ENCODE measurements at regions not wholly inside any gene's neighbourhood (a gene's known extent, or its start where the extent isn't known, plus 50 kb on each side); places are given as distances from the start of the nearest gene placed in this dataset.

GRCh38 chr10:105952153-105952552, 1212.4 kb downstream of the SORCS1 start:
- intact Hi-C loops (cut with DNase I; ENCODE audit: low total_unique reads) = no loop called here
- no peaks in the 10 kb centered on the region for H3K9me3 ChIP-seq
- H3K27ac ChIP-seq = peak overlapping the region in 3 of 5 donors; percentile 9 to 75 (median 41)
- no peak overlapping the region for H3K4me3 ChIP-seq
- no peaks in the 10 kb centered on the region for H3K36me3 ChIP-seq
- H3K27me3 ChIP-seq = no peaks in the 10 kb centered on the region
- TF ChIP-seq POLR2A (IDR thresholded peaks at IDR 0.05) = no peak
- TF ChIP-seq EP300 (IDR thresholded peaks at IDR 0.05) = no peak
- no peak for TF ChIP-seq CTCF (IDR thresholded peaks at IDR 0.05)
- TF ChIP-seq POLR2AphosphoS5 (IDR thresholded peaks at IDR 0.05) = peak in 1 of 3 donors; percentile 49
- DNase-seq = peak; percentile 27 to 82
- WGBS, 5 donors = 2 to 8% (median 3%) methylated on average over 3 of the region's 3 CpGs
- peaks cover 0 to 23% (median 0%) of the 10 kb centered on the region in 4 donors for H3K4me1 ChIP-seq

GRCh38 chr10:105950410-105950809, 1214.1 kb downstream of the SORCS1 start:
- peak overlapping the region in 1 of 5 donors; percentile 75 for H3K27ac ChIP-seq
- H3K36me3 ChIP-seq = no peaks in the 10 kb centered on the region
- H3K4me1 ChIP-seq = peaks cover 0 to 23% (median 0%) of the 10 kb centered on the region in 4 donors
- peak; percentile 54 to 79 for DNase-seq
- TF ChIP-seq CTCF (IDR thresholded peaks at IDR 0.05) (peak in 5 of 7 experiments; percentile 42 to 74 (median 62)), POLR2AphosphoS5 (IDR thresholded peaks at IDR 0.05) (no peak)
- 42 to 55% (median 48%) methylated on average over 2 of the region's 2 CpGs for WGBS, 5 donors
- H3K9me3 ChIP-seq = no peaks in the 10 kb centered on the region
- no peaks in the 10 kb centered on the region for H3K27me3 ChIP-seq
- intact Hi-C loops (cut with DNase I; ENCODE audit: low total_unique reads) = no loop called here
- H3K4me3 ChIP-seq = no peak overlapping the region

GRCh38 chr10:105949721-105950120, 1214.8 kb downstream of the SORCS1 start:
- intact Hi-C loops (cut with DNase I; ENCODE audit: low total_unique reads) = no loop called here
- H3K9me3 ChIP-seq = no peaks in the 10 kb centered on the region
- peaks cover 0 to 23% (median 0%) of the 10 kb centered on the region in 4 donors for H3K4me1 ChIP-seq
- TF ChIP-seq POLR2AphosphoS5 (IDR thresholded peaks at IDR 0.05) = no peak
- no peak for TF ChIP-seq POLR2A (IDR thresholded peaks at IDR 0.05)
- TF ChIP-seq CTCF (IDR thresholded peaks at IDR 0.05) = no peak
- no peak for TF ChIP-seq EP300 (IDR thresholded peaks at IDR 0.05)
- H3K27ac ChIP-seq = no peak overlapping the region
- no peak overlapping the region for H3K4me3 ChIP-seq
- no peaks in the 10 kb centered on the region for H3K36me3 ChIP-seq
- peak in 1 of 2 donors; percentile 71 for DNase-seq
- 23 to 48% (median 42%) methylated on average over 2 of the region's 2 CpGs for WGBS, 5 donors
- no peaks in the 10 kb centered on the region for H3K27me3 ChIP-seq

GRCh38 chr10:105925045-105925785, 1239.3 kb downstream of the SORCS1 start:
- Histone ChIP-seq H3K4me1 (no peaks in the 10 kb centered on the region), H3K27ac (no peak overlapping the region), H3K9me3 (peaks cover 0 to 13% (median 0%) of the 10 kb centered on the region in 4 donors), H3K27me3 (no peaks in the 10 kb centered on the region), H3K36me3 (no peaks in the 10 kb centered on the region), H3K4me3 (no peak overlapping the region)
- peak in 1 of 2 donors; percentile 8 for DNase-seq
- WGBS, 5 donors = 66 to 79% (median 70%) methylated on average over 4 of the region's 4 CpGs
- TF ChIP-seq POLR2AphosphoS5 (IDR thresholded peaks at IDR 0.05) (no peak), EP300 (IDR thresholded peaks at IDR 0.05) (no peak), POLR2A (IDR thresholded peaks at IDR 0.05) (no peak), CTCF (IDR thresholded peaks at IDR 0.05) (no peak)
- intact Hi-C loops (cut with DNase I; ENCODE audit: low total_unique reads) = no loop called here
